GM19438 (cell line): ENCODE measurements at regions not wholly inside any gene's neighbourhood (a gene's known extent, or its start where the extent isn't known, plus 50 kb on each side); places are given as distances from the start of the nearest gene placed in this dataset.

Experiments used
- ATAC-seq: cut with Tn5 transposase; IDR thresholded peaks from one replicate; pipeline ENCODE4 v1.9.1; 2021; ENCODE audit warnings: low read depth; ENCODE audit not compliant: unreplicated experiment

DNA sequence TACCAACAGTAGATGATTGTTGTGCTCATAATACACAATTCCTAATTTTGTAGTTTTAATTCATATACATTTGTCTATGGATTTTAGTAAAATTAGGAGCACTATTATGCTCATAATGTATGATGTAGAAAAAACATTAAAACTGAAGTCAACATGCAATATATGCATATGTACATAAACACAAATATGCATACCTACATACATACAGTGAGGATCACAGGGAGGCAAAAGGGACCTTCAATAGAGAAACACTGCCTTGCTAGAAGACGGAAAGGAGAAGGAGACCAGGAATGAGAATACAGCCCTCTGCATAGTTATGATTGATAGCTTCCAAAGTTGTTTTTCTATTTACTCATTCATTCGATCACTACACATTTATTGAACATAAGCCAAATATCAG lies 606.5 kb downstream of the LMO4 start:
- ATAC-seq: no peak

DNA sequence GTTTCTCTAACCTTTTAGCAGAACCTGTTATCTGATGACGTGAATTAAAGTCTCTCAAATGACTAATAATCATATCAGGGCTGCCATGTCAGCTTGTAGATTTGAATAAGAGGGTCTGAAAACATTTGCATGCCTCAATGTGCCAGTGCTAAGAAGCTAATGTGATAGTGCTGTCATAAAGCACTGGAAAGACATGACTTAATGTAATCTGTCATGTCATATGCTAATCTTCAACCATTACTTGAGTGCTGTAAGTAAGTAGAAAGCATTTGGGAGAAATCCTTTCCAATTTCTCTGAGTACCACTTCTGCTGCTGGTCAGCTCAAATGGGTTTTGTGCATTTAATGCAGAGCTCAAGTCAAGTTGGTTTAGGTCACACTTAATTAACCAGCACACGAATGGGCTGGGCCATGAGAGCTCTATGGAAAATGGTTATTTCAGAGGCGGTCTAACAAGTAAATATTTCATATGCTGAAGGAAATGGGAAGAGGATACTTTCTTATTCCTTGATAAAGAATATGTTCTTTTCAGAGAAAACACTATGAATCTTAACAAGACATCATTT lies 609.2 kb downstream of the LMO4 start:
- ATAC-seq: no peak

DNA sequence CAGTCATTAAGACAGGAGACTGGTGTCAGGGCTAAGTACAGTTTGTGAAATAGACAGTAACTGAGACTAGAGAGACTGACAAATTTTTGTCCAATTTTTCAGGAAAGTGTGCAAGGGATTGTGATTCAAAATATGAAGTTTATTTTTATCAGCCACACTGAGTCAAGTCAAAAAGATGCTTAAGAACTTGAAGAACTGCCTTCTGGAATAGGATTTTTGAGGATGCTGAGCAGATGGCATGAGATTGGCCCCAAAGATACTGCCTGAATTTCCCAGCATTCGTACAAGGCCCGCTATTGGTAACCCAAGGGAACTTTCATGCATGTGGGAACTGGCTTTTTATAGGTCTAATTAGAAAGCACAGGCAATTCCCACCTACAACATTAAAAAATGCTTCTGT lies 610.0 kb downstream of the LMO4 start:
- no peak for ATAC-seq

DNA sequence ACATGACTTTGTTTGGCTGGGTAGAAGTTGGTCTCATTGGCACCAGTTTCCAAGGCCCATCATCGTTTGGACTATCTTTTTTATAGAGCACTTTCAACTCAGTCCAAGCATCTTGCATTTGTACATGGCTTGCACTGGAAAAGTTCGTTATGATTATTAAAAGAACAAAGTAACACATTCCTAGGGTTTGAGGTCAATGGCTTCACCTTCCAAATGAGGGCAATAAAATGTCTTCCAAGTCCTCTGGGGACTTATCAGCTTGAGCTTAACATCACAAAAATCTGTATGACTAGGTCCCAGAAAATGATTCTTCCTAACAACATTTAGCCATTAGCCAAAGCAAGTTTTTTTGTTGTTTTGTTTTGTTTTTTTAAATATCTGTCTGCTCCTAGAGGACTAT lies 610.8 kb downstream of the LMO4 start:
- no peak for ATAC-seq

- no peak for ATAC-seq
Measured at GRCh38 chr1:87940421-87940820, 611.7 kb downstream of the LMO4 start.

DNA sequence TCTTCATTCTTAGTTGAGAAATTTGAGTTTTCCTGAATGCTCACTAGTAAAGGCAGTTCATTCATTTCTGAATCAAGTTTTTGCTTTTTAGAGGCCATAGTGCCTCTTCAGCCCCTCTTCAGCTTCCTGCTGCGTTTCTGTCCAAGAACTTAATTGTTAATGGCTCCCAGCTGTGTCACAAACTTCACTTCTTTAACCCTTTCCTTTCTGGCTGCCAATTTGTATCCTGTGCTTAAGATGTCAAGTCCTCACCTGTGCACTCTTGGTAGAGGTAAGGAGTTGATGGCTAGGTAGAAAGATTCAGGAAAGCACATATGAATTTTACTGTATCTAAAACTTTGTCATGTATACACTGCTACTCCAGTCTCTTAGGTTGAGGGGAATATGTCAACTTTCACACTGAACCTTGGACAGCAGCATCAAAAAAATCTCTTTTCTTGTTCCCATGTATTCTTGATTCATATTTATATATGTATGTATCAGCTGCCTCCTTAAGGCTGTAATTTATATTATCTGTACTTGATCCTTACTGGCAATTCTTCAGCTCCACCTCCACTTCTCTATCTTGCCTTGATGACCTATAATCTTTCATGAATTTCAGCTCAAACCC lies 612.8 kb downstream of the LMO4 start:
- no peak for ATAC-seq

GRCh38 chr1:87942165-87942564 lies 613.5 kb downstream of the LMO4 start:
- no peak for ATAC-seq

- ATAC-seq: no peak
Measured at GRCh38 chr1:87949711-87950110, 621.0 kb downstream of the LMO4 start.

GRCh38 chr1:87950369-87950768 lies 621.7 kb downstream of the LMO4 start:
- ATAC-seq: no peak

DNA sequence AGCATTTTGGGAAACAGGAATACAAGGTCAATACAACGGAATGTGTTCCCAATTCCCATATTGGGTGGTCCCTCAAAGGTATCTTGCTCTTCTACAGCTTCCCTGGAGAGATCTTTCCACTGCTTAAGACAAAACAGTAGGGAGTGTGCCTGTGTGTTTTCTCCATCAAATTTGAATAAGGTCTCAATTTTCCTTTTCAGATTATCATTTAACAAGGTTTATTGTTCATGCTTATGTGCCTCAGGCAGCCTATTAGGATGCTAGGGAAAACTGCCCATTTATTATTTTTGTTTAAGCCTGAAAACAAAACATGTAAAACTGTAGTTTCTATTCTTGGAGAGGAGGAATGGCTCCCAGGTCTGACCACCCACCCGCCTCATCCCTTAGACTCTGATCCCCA lies 622.7 kb downstream of the LMO4 start:
- no peak for ATAC-seq

DNA sequence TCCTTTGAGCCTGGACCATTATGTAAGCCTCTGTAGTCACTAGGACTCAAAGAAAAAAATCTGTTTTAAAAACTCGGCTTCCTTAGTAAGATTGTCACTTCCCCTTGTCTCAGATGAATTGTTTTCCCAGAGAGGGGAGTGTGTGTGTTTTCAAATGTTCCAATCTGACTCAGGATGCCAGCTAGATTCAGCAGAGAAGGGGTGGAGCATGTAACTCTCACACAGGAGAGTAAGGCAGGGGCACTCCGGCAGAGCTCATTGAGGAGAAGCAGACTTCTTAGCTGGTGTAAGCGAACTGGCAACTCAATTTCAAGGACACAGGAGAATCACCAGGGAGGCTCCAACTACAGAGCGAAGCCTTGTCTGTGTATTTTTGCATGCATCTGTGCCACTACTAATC lies 623.2 kb downstream of the LMO4 start:
- no peak for ATAC-seq

DNA sequence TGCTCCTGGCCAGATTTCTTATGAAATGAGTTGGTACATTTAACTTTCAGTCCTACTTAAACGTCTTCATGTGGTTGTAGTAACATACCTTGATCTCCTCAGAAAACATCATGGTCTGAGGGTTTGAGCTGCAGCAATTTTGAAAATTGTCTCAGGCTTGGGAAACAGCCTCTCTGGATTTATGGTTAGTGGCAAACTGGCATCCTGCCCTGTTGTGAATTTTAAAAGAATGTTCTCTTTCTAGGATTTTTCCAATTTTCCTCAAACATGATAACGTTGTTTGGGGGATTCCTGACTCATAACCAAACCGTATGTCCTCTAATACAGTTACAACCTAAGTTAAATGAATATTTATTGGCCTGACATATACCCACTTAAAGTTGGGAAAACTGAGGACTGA lies 624.4 kb downstream of the LMO4 start:
- ATAC-seq: no peak

- peak; percentile 80 for ATAC-seq
Measured at GRCh38 chr1:87953732-87954344, 625.2 kb downstream of the LMO4 start.

GRCh38 chr1:87955038-87955437 lies 626.4 kb downstream of the LMO4 start:
- ATAC-seq: no peak

DNA sequence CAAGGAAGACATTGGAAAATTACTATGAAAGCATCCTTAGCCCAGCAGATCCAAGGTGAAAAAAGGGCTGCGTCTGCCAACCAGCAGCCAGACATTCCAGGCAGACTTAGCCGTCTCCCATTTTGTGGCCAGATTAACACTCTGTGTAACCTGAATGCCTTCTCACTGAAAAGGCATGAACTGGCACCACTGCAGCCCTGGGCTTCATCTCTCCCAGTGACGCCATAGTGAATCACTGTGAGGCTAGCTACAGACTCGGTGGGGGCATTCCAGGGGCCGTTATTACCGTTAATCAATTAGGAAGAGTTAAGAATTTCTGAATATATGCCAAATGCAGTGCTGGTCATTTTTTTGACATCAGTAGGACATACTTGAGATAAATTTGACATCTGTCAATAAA lies 627.4 kb downstream of the LMO4 start:
- no peak for ATAC-seq

- ATAC-seq: no peak
Measured at GRCh38 chr1:87956750-87957149, 628.1 kb downstream of the LMO4 start.

GRCh38 chr1:87957331-87957730 lies 628.7 kb downstream of the LMO4 start:
- ATAC-seq: no peak

- ATAC-seq: no peak
Measured at GRCh38 chr1:87958201-87958600, 629.5 kb downstream of the LMO4 start.

- ATAC-seq: no peak
Measured at GRCh38 chr1:87958716-87959115, 630.0 kb downstream of the LMO4 start.

- ATAC-seq: no peak
Measured at GRCh38 chr1:87959236-87959635, 630.6 kb downstream of the LMO4 start.

DNA sequence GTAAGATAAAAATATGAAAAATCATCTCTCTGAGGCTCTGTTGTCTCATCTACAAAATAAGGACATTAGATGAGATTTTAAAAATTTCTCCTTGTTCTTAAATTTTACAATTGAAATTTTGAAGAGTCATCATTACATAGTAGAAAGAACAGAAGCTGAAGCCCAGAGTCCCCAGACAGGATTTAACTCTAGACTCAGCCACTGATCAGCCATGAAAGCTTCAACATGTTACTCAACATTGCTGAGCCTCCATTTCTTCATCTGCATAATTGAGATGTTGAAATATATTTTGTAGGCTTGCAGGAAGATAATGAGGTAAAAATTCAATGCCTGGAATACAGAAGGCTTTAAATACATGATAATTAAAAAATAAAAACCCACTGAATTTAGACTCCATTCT lies 633.3 kb downstream of the LMO4 start:
- no peak for ATAC-seq

DNA sequence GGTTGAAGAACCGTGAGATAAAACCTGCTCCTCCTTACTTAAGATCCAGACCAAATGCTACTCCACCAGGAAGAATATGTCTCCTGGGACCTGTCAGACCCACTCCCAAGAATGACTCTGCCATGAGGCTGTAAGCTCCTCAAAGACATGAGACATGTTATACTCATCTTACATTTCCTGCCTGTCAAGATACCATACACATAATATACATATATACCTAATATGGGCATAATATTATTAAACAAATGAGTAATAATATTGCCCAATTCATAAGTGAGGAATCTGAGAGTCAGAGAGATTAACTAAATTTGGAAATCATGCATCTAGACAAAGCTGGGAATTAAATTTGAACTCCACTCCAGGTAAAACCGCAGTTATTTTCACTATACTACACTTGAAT lies 634.9 kb downstream of the LMO4 start:
- no peak for ATAC-seq
